Liver (tissue), 3 donors: ENCODE measurements at regions not wholly inside any gene's neighbourhood (a gene's known extent, or its start where the extent isn't known, plus 50 kb on each side); places are given as distances from the start of the nearest gene placed in this dataset.

Source experiments
- ATF3 ChIP-seq: IDR thresholded peaks from 2 replicates; pipeline ENCODE4 v1.6.1; 2016; ENCODE audit warnings: antibody characterized with exemption
- CTCF ChIP-seq: fragments of 150-350 bp; IDR thresholded peaks from 2 replicates; pipeline ENCODE4 v1.5.1; 2017; ENCODE audit warnings: improper control_type of control experiment, low read depth, low read length; ENCODE audit not compliant: missing input control
- GABPA ChIP-seq, 2 donors: IDR thresholded peaks in 1 of 2; conservative IDR thresholded peaks in 1 of 2; 2 replicates each; pipeline ENCODE4 v1.6.1; 2016; ENCODE audit warnings: antibody characterized with exemption in 2 of 2, mild to moderate bottlenecking in 1 of 2, moderate library complexity in 1 of 2
- MAX ChIP-seq: IDR thresholded peaks from 2 replicates; pipeline ENCODE4 v1.6.1; 2016; ENCODE audit warnings: antibody characterized with exemption
- NR2F2 ChIP-seq: IDR thresholded peaks from 2 replicates; pipeline ENCODE4 v1.6.1; 2016; ENCODE audit warnings: antibody characterized with exemption
- RAD21 ChIP-seq, 2 donors: IDR thresholded peaks; 2 replicates each; pipeline ENCODE4 v1.6.1; 2016; ENCODE audit warnings: antibody characterized with exemption in 2 of 2, mild to moderate bottlenecking in 2 of 2
- REST ChIP-seq: IDR thresholded peaks from 2 replicates; pipeline ENCODE4 v1.6.1; 2016; ENCODE audit warnings: antibody characterized with exemption, mild to moderate bottlenecking
- SP1 ChIP-seq: IDR thresholded peaks from 2 replicates; pipeline ENCODE4 v1.6.1; 2018; ENCODE audit warnings: antibody characterized with exemption, mild to moderate bottlenecking
- TAF1 ChIP-seq: conservative IDR thresholded peaks from 2 replicates; pipeline ENCODE4 v1.6.1; 2016; ENCODE audit warnings: antibody characterized with exemption, mild to moderate bottlenecking
- YY1 ChIP-seq: IDR thresholded peaks from 2 replicates; pipeline ENCODE4 v1.6.1; 2016; ENCODE audit warnings: antibody characterized with exemption, mild to moderate bottlenecking
- ZBTB33 ChIP-seq: IDR thresholded peaks from 2 replicates; pipeline ENCODE4 v1.6.1; 2016; ENCODE audit warnings: antibody characterized with exemption
- donor health status: healthy.
- donor health status: healthy.

GRCh38 chr3:15886521-15886920 is 88.7 kb upstream of the ANKRD28 start:
- no peak for TF ChIP-seq CTCF
- no peak for TF ChIP-seq RAD21 (IDR thresholded peaks at IDR 0.05)
- TF ChIP-seq YY1: no peak
- TF ChIP-seq NR2F2: no peak
- TF ChIP-seq ZBTB33: no peak
- no peak for TF ChIP-seq MAX
- no peak for TF ChIP-seq REST
- TF ChIP-seq ATF3: no peak
- no peak for TF ChIP-seq SP1
- TF ChIP-seq TAF1: no peak
- TF ChIP-seq GABPA (IDR thresholded peaks at IDR 0.05 in 1 of 2, conservative IDR thresholded peaks at IDR 0.05 in 1 of 2): no peak
